Sciatic nerve (tissue), 2 donors: ENCODE measurements at regions not wholly inside any gene's neighbourhood (a gene's known extent, or its start where the extent isn't known, plus 50 kb on each side); places are given as distances from the start of the nearest gene placed in this dataset.

Experiments
- ATAC-seq: fragments of 200-7000 bp; cut with Tn5 transposase; one replicate; pipeline ENCODE4 v1.9.1; 2020; ENCODE audit warnings: mild to moderate bottlenecking, moderate library complexity
- DNase-seq: peaks from one replicate; pipeline ENCODE4 v3.0.0-alpha.2; 2020; ENCODE audit warnings: low spot score
- intact Hi-C: fragments of 100-400 bp; cut with DNase I; formaldehyde crosslinking; loops from one replicate; pipeline ENCODE4 v1.14.2; 2022
- donor health status: DM: no; HTN: no; CAD: no.
- donor health status: DM: no; HTN: no; CAD: no.

DNA sequence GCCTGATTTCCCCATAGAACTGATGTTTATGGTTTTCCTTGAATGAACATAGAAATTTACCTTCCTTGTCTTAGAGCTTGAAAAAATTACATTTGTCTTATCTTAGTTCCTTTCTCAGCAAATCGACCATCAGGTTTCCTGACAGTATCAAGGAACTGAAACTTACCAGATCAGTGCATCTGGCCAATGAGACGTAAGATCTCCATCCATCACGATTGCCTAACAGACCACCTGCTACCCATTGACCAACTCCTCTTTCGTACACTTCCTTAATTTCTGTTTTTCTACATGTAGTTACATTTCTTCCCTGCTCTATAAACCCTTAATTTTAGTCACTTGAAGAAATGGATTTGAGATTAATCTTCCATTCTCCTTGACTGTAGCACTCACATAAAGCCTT is 57.4 kb upstream of the TMPRSS15 start:
- intact Hi-C loops, result no loop called here
- no peak for DNase-seq
- no peak for ATAC-seq

- DNase-seq (no peak), ATAC-seq (no peak)
- intact Hi-C loops, result no loop called here
These were observed 58.2 kb upstream of the TMPRSS15 start for GRCh38 chr21:18461743-18462142.

GRCh38 chr21:18467715-18468114 is 64.1 kb upstream of the TMPRSS15 start:
- DNase-seq, result no peak
- ATAC-seq, result no peak
- intact Hi-C loops, result no loop called here

DNA sequence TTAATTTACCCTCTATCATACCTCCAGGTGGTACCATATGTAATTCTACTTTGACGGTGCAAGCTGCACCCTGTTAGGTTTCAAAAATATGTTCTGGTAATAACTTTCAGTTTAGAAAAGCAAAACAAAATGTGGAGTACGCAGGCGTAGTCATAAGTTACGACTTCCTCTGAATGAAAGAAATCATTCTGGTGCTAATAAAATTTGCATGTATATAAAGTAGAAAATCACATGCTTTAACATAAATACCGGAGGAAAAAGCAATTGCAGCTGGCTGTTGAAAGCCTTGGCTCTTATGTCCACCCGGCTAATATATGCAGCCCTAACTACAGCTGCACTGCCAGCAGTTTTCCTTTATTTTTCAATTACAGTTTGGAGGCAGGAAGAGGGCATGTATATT is 65.2 kb upstream of the TMPRSS15 start:
- intact Hi-C loops, result no loop called here
- ATAC-seq, result no peak
- DNase-seq, result no peak

DNA sequence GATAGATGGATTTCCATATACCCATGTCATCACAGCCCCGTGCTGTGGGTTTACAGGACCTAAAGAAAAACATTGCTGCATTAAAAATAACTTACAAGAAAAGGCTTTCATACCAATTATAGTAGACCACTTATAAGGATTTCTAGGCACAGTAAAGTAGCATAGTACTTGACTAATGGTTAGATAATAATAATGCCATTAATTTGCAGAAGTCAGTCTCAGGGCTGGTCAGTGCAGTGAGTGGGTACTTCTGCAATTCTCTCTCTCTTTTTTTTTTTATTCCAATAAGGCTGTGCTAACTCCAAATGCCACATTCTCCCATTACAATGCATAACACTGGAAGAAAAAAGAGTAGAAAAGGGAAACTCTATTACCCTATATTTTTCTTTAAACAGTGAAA is 73.1 kb upstream of the TMPRSS15 start:
- intact Hi-C loops, result no loop called here
- DNase-seq (no peak), ATAC-seq (no peak)

- DNase-seq (no peak), ATAC-seq (no peak)
- intact Hi-C loops, result no loop called here
These were observed 73.5 kb upstream of the TMPRSS15 start for GRCh38 chr21:18477043-18477442.

DNA sequence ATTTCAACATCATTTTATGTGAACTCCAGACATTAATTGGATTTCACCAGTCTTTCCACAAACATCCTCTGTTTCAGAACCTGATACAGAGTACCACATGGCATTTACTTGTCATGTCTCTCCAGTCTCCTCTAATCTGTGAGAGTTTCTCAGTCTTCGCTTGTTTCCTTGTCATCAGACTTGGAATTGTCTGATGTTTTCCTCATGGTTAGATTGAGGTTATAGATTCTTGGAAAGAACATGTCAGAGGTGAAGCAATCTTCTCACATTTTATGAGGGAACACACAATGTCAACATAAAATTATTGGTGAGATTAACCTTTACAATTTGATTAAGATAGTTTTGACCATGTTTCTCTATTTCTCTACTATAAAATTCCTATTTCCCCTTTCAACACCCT is 74.9 kb upstream of the TMPRSS15 start:
- DNase-seq, result no peak
- intact Hi-C loops, result no loop called here
- no peak for ATAC-seq

- ATAC-seq (no peak), DNase-seq (no peak)
- intact Hi-C loops, result no loop called here
These were observed 84.7 kb upstream of the TMPRSS15 start for GRCh38 chr21:18488252-18488651.

DNA sequence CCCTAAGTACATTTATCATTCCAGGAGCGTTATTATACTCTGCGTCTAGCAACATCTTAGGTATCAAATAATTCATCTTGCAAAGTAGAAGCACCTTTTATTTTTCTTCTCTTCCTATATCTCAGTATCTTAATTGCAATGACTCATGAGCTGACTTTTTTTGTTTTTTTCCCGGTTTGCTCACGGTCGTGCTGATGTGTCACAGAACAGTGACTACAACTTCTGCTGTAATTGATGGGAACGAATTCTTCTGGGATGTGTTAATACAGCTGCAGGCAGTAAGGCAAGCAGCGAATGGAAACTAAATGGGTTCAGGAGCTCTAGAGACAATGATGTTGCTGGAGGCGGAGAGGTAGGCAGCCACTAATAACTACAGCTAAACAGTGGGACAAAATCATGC is 89.8 kb upstream of the TMPRSS15 start:
- ATAC-seq (no peak), DNase-seq (no peak)
- intact Hi-C loops, result no loop called here

DNA sequence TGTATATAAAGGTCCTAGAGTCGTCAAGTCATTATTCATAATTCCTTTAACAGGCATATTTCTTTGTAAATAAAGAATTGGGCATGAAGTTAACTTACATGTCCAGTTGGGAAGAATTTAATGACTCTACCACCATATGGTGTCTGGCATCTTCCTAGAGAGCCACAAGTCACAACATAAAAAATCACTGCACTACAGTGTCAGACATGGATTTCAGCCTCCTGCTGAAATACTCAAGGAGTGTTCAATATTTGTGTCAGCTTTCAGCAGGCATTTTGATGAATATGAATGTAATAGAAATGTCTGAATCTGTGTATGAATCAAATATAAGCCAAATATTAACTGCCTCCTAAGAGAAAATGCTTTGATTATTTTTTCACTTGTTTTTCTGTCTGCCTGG is 91.9 kb upstream of the TMPRSS15 start:
- intact Hi-C loops, result no loop called here
- ATAC-seq (no peak), DNase-seq (no peak)

GRCh38 chr21:18498431-18498830 is 94.8 kb upstream of the TMPRSS15 start:
- intact Hi-C loops, result no loop called here
- DNase-seq (no peak), ATAC-seq (no peak)

GRCh38 chr21:18499761-18500376 is 96.3 kb upstream of the TMPRSS15 start:
- peak; percentile 69 for DNase-seq
- no peak for ATAC-seq
- intact Hi-C loops, result no loop called here

GRCh38 chr21:18518054-18518481 is 114.5 kb upstream of the TMPRSS15 start:
- no peak for ATAC-seq

GRCh38 chr21:18521204-18521603 is 117.6 kb upstream of the TMPRSS15 start:
- no peak for DNase-seq
- intact Hi-C loops, result no loop called here
- no peak for ATAC-seq

More at GRCh38 chr21:18518054-18518481, 114.5 kb upstream of the TMPRSS15 start:
- intact Hi-C loops, result no loop called here
- DNase-seq, result no peak

- DNase-seq (no peak), ATAC-seq (no peak)
- intact Hi-C loops, result no loop called here
These were observed 118.8 kb upstream of the TMPRSS15 start for GRCh38 chr21:18522181-18522972.

DNA sequence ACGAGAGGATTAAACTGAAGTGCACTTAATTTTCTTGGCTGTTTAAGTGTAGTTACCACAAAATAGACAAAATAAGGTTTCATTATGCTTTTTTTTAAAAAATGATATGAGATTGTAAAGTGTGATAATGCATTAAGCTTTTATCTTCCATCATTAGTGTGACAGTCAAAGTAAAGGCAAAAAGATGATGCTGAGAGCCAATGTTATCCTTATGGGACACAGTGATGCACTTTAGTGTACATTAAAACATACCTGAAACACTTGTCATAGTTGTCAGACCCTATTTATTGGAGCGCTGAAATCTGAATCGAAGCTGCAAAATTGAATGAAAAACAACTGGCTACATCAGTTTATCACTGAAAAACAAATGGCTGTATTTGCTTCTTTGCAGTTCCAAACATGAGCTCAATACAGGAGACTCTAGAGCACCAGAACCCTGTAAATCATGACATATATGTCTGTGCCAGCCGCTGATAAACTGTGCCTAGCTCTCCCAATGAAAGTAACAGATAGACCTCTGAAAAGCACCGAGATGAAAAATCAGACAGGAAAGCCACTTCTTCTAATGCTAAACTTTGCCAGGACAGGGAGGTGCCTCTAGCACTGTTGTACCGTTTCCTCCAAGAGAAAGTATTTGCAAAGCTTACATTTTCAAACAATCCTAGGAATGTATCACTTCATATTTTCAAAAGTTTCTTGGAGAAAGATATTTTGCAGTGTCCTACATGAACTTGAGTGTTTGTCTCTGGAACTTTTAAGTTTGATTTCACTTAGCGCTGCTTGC is 120.7 kb upstream of the TMPRSS15 start:
- ATAC-seq (no peak), DNase-seq (no peak)
- intact Hi-C loops, result no loop called here

DNA sequence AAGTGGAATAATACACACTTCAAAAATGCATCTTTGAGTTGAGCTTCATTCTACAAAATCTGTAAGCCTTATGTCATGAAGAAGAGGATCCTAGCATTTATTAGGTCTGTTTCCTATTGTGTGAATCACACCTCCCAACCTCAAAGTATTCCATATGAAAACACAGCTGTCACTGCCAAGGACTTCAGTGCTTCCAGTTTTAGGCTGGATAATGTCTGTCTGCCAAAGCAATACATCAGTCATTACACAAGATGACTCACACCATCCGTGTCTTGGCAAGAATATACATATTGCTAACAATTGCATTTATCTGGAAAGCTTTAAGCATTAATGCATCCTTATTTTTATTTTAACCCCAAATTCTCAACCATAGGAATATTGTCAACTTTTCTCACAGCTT is 125.7 kb upstream of the TMPRSS15 start:
- DNase-seq, result no peak
- ATAC-seq, result no peak
- intact Hi-C loops, result no loop called here

DNA sequence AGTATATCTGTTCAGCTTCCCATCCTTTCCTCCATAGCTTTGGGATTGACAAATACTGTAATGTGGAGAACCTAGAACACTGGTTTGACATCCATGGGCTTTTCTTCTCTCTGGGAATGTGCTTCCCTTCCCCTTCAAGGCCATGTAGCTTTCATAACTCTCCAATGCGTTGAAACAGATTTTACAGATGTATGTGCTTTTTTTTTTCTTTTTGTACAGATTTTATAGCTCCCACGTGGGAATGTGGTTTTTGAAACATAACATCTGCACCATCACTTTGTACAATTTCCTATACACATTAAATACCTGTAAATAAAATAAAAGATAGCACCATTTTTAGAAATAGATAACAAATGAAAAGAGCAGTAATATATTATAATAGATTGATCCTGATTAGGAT is 138.5 kb upstream of the TMPRSS15 start:
- ATAC-seq, result no peak
- intact Hi-C loops, result no loop called here
- no peak for DNase-seq

DNA sequence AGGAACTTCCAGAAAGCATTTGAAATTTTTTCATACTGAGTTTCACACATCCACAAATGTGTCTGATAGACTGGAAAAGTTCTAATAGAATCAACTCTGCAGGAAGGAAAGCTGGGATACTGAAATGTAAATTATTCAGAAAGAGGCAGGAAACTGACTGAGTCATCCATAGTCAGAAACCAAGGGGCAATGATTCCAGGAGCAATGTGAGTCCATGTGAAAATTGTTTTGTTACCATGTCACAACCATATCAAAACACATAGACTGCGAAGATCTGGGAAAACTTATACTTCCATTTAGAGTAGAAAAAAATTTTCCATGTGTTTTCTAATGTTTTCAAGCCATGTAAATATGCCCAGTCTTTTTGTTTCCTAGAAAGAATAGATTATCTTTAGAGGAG is 142.3 kb upstream of the TMPRSS15 start:
- intact Hi-C loops, result no loop called here
- ATAC-seq (no peak), DNase-seq (no peak)

- ATAC-seq, result no peak
- DNase-seq, result no peak
- intact Hi-C loops, result no loop called here
These were observed 143.8 kb upstream of the TMPRSS15 start for GRCh38 chr21:18547347-18547746.
